GM12878 (cell line): ENCODE measurements at regions not wholly inside any gene's neighbourhood (a gene's known extent, or its start where the extent isn't known, plus 50 kb on each side); places are given as distances from the start of the nearest gene placed in this dataset.

Experiments used
- ATAC-seq: fragments of 200-7000 bp; cut with Tn5 transposase; 3 replicates; pipeline ENCODE4 v1.9.1; 2020; ENCODE audit warnings: mild to moderate bottlenecking, moderate library complexity
- BruUV-seq: library from RNA; stranded (reverse); fragments of 400-500 nt; replicated peaks from 2 replicates; lab custom pipeline; 2021; lab: Mats Ljungman, UMichigan
- CTCF ChIA-PET: fragments of 300-600 bp; sonication (Branson Sonifier 250); formaldehyde crosslinking; extraction: SDS; loops from one replicate; lab custom pipeline; 2021; ENCODE audit warnings: inconsistent platforms; lab: Yijun Ruan, JAX
- POLR2A ChIA-PET: fragments of 350-600 bp; formaldehyde crosslinking; extraction: SDS; loops from one replicate; lab custom pipeline; 2021; ENCODE audit warnings: inconsistent platforms; lab: Charles Lee
- RAD21 ChIA-PET: fragments of 300-600 bp; sonication (Branson Sonifier 250); formaldehyde crosslinking; loops from one replicate; lab custom pipeline; 2023; ENCODE audit warnings: antibody characterized with exemption; ENCODE audit not compliant: unreplicated experiment; lab: Charles Lee
- SMC1A ChIA-PET: fragments of 300-600 bp; sonication (Branson Sonifier 250); formaldehyde crosslinking; loops from one replicate; lab custom pipeline; 2023; ENCODE audit not compliant: unreplicated experiment, uncharacterized antibody; lab: Charles Lee
- DNase-seq: peaks from one replicate; pipeline ENCODE4 v3.0.0-alpha.2; 2011; ENCODE audit warnings: low read depth, low spot score
- FAIRE-seq: peaks from 3 replicates; lab custom pipeline; 2011; peaks lifted over from hg19 to GRCh38; lab: Jason Lieb, UNC
- H2AFZ ChIP-seq: 2 replicates; pipeline ENCODE4 v1.6.0; 2011; ENCODE audit warnings: low read depth, low read length, control low read depth; ENCODE audit not compliant: control insufficient read depth
- H3K27ac ChIP-seq: 2 replicates; pipeline ENCODE4 v1.5.1; 2011; ENCODE audit warnings: control low read depth; ENCODE audit not compliant: control insufficient read depth, insufficient read depth
- H3K27me3 ChIP-seq, 2 experiments: replicated peaks in 1 of 2; 2 replicates each; pipeline versions ENCODE4 v1.6.0 to v1.6.1; 2011; ENCODE audit warnings: low read length in 1 of 2; ENCODE audit not compliant: control insufficient read depth in 2 of 2, insufficient read depth in 2 of 2
- H3K36me3 ChIP-seq, 2 experiments: 2 replicates each; pipeline ENCODE4 v1.5.1; 2011; ENCODE audit warnings: low read length in 1 of 2; ENCODE audit not compliant: control insufficient read depth in 2 of 2, insufficient read depth in 2 of 2
- H3K4me1 ChIP-seq: 2 replicates; pipeline ENCODE4 v1.6.1; 2011; ENCODE audit warnings: mild to moderate bottlenecking, low read length, moderate library complexity, mixed read lengths; ENCODE audit not compliant: control insufficient read depth, insufficient read depth
- H3K4me2 ChIP-seq: 2 replicates; pipeline ENCODE4 v1.6.0; 2011; ENCODE audit warnings: control low read depth; ENCODE audit not compliant: control insufficient read depth, insufficient read depth
- H3K4me3 ChIP-seq: fragments of 200-600 bp; sonication (generic); 2 replicates; pipeline ENCODE4 v1.5.1; 2016
- H3K79me2 ChIP-seq: 2 replicates; pipeline ENCODE4 v1.6.0; 2011; ENCODE audit warnings: low read length; ENCODE audit not compliant: control insufficient read depth, insufficient read depth
- H3K9ac ChIP-seq: 2 replicates; pipeline ENCODE4 v1.8.0; 2011; ENCODE audit warnings: low read length, control low read depth, mixed read lengths; ENCODE audit not compliant: control insufficient read depth, insufficient read depth
- H3K9me3 ChIP-seq: replicated peaks from 3 replicates; pipeline ENCODE4 v1.5.1; 2011; ENCODE audit warnings: mild to moderate bottlenecking, low read length; ENCODE audit not compliant: control insufficient read depth, insufficient read depth
- H4K20me1 ChIP-seq: 2 replicates; pipeline ENCODE4 v1.6.0; 2011; ENCODE audit not compliant: control insufficient read depth, insufficient read depth
- CHD1 ChIP-seq: IDR thresholded peaks from 2 replicates; pipeline ENCODE4 v1.6.1; 2012; ENCODE audit warnings: low read depth, low read length, improper control_type of control experiment
- E2F4 ChIP-seq: IDR thresholded peaks from 2 replicates; pipeline ENCODE4 v1.6.1; 2012; ENCODE audit warnings: low read depth, low read length, improper control_type of control experiment
- EZH2 ChIP-seq: IDR thresholded peaks from 2 replicates; pipeline ENCODE4 v1.6.1; 2012; ENCODE audit warnings: low read depth, mild to moderate bottlenecking, control low read depth, inconsistent platforms, low read length, borderline replicate concordance; ENCODE audit not compliant: control insufficient read depth
- HCFC1 ChIP-seq: fragments of 150-350 bp; IDR thresholded peaks from 2 replicates; pipeline ENCODE4 v1.6.1; 2014; ENCODE audit warnings: low read length
- MXI1 ChIP-seq: fragments of 150-350 bp; IDR thresholded peaks from 2 replicates; pipeline ENCODE4 v1.6.1; 2011; ENCODE audit warnings: low read depth, mild to moderate bottlenecking, inconsistent platforms, low read length, improper control_type of control experiment
- PKNOX1 ChIP-seq: fragments of 450-650 bp; IDR thresholded peaks from 2 replicates; pipeline ENCODE4 v1.6.1; 2016; ENCODE audit warnings: mild to moderate bottlenecking
- RFX5 ChIP-seq: IDR thresholded peaks from 2 replicates; pipeline ENCODE4 v1.6.1; 2011; ENCODE audit warnings: low read depth, low read length, improper control_type of control experiment
- RUNX3 ChIP-seq: IDR thresholded peaks from 2 replicates; pipeline ENCODE4 v1.6.1; 2012; ENCODE audit warnings: low read length, inconsistent platforms
- SREBF1 ChIP-seq: IDR thresholded peaks from 2 replicates; pipeline ENCODE4 v1.6.1; 2012; ENCODE audit warnings: mild to moderate bottlenecking, low read length
- STAT1 ChIP-seq: fragments of 450-650 bp; conservative IDR thresholded peaks from 2 replicates; pipeline ENCODE4 v1.6.1; 2014; ENCODE audit warnings: antibody characterized with exemption, mild to moderate bottlenecking
- YBX1 ChIP-seq: fragments of 450-650 bp; IDR thresholded peaks from 2 replicates; pipeline ENCODE4 v1.6.1; 2016; ENCODE audit warnings: antibody characterized with exemption
- ZNF622 ChIP-seq: fragments of 450-650 bp; IDR thresholded peaks from 2 replicates; pipeline ENCODE4 v1.6.1; 2017; ENCODE audit warnings: mild to moderate bottlenecking, inconsistent platforms
- ZSCAN29 ChIP-seq: fragments of 450-650 bp; IDR thresholded peaks from 2 replicates; pipeline ENCODE4 v1.6.1; 2017; ENCODE audit warnings: mild to moderate bottlenecking, moderate library complexity
- ZZZ3 ChIP-seq: IDR thresholded peaks from 2 replicates; pipeline ENCODE4 v1.6.1; 2011; ENCODE audit warnings: low read depth; ENCODE audit not compliant: control insufficient read depth, insufficient read length
- WGBS: methylation state at CpG from one replicate; pipeline ENCODE4 v1.1.6; 2016; ENCODE audit warnings: low lambda C conversion rate; ENCODE audit not compliant: insufficient replicate concordance, insufficient coverage; ENCODE audit errors: missing lambda C conversion rate; 5-methylcytosine and 5-hydroxymethylcytosine counted together
- in situ Hi-C: fragments of 300-500 bp; cut with MboI; formaldehyde crosslinking; loops from 9 replicates; pipeline ENCODE4 v1.14.3; 2018; ENCODE audit warnings: mixed read lengths
- intact Hi-C: fragments of 100-400 bp; cut with micrococcal nuclease; formaldehyde crosslinking; loops from one replicate; pipeline ENCODE4 v1.14.2; 2022; ENCODE audit not compliant: unreplicated experiment

- no peak overlapping the region for H2AFZ ChIP-seq
- no peak for TF ChIP-seq SREBF1
- no peak for TF ChIP-seq CHD1
- TF ChIP-seq E2F4, result no peak
- TF ChIP-seq RFX5, result no peak
- TF ChIP-seq PKNOX1, result no peak
- TF ChIP-seq EZH2, result no peak
- no peak for TF ChIP-seq ZZZ3
- no peak for TF ChIP-seq YBX1
- TF ChIP-seq ZSCAN29, result no peak
- no peak for TF ChIP-seq MXI1
- TF ChIP-seq RUNX3, result no peak
- no peak for TF ChIP-seq ZNF622
- TF ChIP-seq HCFC1, result no peak
- no peak for TF ChIP-seq STAT1
- no peak overlapping the region for H3K27ac ChIP-seq
- no peaks in the 10 kb centered on the region for H3K36me3 ChIP-seq
- ChIA-PET RAD21 (no interaction called here), SMC1A (no interaction called here), POLR2A (no interaction called here), CTCF (no interaction called here)
- in situ Hi-C loops (loop anchor here (10.0 kb wide), 1 partner anchor 62 kb away; no protein-coding TSS in a partner anchor), intact Hi-C loops (no loop called here)
- FAIRE-seq, result no peak
- no TSS peak for BruUV-seq
- WGBS, result 36% methylated on average over 2 of the region's 2 CpGs
- DNase-seq, result no peak
- no peak for ATAC-seq
- no peaks in the 10 kb centered on the region for H3K9me3 ChIP-seq
- no peak overlapping the region for H3K4me2 ChIP-seq
- no peak overlapping the region for H3K4me3 ChIP-seq
- H3K9ac ChIP-seq, result no peak overlapping the region
- H3K27me3 ChIP-seq, result no peaks in the 10 kb centered on the region
- no peaks in the 10 kb centered on the region for H3K79me2 ChIP-seq
- no peaks in the 10 kb centered on the region for H4K20me1 ChIP-seq
- no peaks in the 10 kb centered on the region for H3K4me1 ChIP-seq
Observed at GRCh38 chr9:20022410-20022809, 233.6 kb upstream of the SLC24A2 start.
